ENCODE measurements at regions not wholly inside any gene's neighbourhood (a gene's known extent, or its start where the extent isn't known, plus 50 kb on each side); places are given as distances from the start of the nearest gene placed in this dataset.

DNA sequence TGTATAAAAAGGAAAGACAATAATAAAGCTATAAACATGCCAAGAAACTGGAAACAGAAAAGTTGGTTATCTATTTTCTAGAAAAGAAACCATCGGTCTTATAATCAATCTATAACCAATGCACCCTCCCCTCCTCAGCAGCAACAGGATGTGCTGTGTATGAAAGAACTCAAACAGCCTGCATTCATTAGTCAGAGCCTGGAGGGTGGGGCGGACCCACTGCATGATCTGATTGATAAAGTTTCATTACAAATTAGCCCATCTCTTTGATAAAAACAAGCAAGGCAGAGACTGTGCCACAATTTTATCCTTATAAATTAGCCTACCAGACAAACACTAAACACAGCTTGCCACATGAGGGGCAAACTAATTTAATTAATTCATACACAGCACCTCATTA, 448.1 kb downstream of the BCAT1 start:
- DNase-seq, result no peak

DNA sequence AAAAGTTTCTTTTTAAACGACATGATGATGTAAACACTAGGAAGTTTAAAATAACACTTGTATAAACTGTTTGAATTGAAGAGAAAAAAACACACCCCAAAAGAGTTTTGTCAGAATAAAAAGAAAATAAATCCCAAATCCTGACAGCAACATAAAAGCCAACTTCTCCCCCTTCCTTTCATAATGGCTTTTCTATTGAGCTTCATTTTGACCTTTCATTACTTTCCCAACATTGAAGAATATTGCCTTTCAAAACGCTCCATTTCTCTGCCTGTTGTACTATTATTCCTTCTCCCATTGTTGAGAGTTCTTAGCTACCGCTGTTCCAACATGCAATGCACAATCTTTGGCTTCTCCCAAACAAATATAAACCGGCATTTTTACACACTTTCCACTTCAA, 448.5 kb downstream of the BCAT1 start:
- no peak for DNase-seq

DNA sequence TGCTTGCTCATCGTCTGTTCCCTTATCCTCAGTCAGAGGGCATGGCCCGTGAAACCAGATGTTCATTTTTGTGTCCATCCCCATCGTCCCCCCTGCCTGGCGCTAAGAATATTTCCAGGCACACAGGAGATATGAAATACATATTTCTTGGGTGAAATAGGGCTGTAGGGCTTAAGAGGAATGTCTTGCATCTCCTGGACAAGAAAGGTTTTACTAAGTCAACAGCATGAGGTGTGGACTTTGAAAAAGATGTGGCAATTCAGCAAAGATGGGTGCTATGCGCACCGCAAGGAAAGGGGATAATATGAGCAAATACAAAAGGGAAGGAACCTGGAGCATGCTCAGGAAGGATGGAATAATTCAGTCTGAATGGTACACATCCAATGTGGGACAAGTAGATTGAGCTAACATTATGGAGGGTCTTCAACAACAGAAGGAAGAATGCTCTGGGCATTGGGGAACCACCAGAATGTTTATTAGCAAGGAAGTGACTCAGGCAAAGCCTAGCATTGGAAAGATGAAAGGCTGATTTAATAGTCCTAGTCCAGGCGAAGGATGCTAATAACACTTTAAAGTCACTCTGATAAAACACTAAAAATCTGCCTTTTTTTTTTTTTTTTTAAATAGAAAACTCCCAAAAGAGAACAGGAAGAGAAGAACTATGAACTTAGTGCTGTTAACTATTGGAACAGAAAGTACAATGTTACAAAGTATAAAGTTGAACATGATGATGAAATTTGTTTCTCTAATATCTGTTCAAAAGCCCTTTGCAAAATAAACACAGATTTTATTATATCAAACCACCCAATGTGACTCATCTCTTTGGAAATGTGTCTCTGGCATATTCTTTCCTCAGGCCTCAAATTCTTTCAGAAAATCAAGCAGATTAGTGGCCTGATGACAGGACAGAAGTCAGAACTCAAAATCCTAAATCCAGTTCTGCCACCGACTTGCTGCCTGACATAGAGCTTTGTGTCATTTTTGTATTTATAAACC, 449.5 kb downstream of the BCAT1 start:
- no peak for DNase-seq

DNA sequence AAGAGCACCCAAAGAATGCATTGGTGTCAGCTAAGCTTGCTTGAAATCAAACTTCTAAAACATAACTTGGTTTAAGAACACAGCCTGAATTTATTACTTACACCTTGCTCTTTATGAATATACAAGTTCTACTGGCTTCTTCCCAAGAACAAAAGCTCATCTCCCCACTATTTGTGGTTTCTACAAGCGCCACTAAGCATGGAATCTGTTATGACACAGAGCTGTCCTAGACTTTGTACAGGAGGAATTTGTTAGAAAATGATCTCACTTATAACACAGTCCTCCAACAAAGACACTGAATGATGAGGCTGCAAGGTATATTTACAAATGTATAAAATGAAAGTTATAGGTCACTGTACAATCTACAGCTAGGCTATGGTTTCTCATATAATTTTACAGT, 452.1 kb downstream of the BCAT1 start:
- no peak for DNase-seq

DNA sequence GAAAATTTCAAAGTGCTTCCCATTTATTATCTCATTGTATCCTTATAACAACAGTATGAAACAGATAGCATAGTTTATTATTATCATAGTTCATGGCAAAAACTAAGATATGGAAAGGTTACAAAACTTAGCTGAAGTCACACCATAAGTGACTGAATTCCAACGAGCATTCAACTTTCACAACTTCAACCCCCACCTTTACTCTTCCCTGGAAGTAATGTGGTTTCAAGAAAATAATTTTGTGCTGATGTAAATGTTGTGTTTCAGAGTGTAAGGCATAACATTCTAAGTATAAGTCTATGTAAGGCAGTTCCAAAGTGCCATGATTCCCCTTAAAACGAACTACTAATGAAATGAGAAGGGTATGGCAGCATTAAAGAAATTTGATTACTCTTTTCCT, 454.5 kb downstream of the BCAT1 start:
- DNase-seq, result no peak

DNA sequence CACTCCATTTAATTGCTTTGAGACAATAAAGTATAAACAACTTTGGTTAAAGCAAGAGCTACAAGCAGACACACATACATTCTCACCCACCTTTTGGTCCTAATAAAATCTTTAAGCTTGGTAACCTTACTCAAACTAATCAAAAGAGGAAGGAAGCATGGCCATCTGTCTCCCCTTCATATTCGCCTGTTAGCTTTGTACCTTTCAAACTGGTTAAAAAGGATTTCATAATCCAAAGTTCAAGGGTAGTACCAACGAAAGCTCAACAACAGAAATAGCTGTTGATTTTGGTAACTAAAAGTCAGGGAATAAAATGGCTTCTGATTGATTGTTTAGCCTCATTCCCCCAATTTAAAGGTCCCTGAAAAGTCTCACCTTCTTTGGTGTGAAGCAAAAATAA, 456.9 kb downstream of the BCAT1 start:
- DNase-seq, result no peak

DNA sequence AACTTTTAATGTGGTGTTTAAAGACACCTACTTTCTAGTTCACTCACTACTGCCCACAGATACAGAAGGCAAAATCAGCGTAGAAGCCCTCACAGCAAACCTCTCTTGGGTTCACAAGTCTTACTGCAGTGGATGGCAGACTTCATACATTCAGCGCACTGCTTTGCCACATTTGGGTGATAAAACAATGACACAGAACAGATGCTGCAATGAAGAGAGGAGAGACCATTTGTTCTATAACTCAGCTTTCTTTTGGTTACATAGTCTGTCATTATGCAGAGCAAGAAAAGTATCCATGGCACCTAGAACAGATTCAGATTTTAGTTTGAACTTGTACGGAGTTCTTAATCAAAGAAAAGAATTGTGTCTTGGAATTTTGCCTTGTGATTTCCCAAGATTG, 459.0 kb downstream of the BCAT1 start:
- DNase-seq, result no peak

DNA sequence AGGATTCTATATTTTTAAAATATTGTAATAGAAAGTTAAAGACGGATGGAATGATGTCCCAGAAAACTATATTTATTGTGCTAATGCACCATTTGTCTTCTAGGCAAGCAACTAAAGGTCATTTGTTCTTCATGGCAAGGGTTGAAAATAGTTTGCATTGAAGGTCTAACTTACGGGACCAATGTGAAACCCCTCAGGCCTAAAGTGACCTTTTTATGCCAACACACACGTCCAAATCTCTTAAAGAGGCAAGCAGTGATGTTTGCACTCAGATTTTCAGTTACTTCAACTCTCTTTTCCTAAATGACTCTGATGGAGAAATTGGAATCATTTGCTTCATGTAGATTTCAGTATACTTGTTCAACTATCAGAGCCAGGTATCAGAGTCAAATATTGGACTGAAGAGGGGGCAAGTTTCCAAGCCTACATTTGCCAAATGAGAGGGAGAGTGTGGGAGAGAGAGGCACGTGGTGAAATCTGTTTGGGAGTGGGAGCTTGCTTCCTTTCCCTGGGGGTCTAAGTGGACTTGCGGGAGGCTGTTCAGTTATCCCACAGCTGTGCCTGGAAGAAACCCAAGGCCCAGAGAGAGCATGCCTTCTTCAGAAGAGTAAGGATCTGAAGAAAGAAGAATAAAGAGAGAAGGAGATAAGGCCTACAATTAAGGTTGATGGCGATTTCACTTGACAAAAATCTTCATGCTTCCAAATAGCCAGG, 459.8 kb downstream of the BCAT1 start:
- DNase-seq, result no peak

DNA sequence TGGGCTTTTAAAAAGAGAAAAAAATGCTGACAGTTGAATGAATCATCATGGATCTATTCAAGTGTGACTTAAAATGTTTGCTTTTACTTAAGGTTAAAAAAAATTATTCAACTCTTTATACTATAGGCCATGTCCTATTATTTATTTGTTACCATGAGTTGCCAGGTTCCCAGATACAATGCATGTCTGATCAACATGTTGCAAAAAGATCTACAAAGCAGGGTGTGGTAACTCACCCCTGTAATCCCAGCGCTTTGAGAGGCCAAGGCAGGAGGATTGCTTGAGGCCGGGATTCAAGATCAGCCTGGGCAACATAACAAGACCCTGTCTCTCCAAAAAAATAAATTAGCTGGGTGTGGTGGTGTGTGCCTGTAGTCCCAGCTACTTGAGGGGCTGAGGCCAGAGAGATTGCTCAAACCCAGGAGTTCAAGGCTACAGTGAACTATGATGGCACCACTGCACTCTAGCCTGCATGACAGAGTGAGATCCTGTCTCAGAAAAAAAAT, 460.8 kb downstream of the BCAT1 start:
- DNase-seq, result no peak

DNA sequence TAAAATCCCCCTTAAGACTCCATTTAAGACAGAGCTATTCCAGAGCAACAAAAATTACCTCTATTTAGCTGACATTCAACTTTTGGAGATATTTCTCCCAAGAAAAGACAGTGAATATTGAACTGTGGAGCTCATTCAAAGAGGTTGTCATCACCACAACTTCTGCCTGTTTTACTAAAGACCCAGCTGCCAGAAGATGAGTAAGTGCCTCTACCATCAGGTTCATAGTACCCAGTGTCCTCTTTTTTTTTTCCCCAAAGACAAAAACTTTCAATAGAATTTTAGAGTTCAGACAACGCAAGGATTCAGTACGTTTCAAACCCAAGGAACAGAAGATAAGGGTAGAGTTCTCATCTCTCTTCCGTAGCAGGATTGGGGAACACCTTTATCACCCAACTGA, 461.3 kb downstream of the BCAT1 start:
- DNase-seq, result no peak

DNA sequence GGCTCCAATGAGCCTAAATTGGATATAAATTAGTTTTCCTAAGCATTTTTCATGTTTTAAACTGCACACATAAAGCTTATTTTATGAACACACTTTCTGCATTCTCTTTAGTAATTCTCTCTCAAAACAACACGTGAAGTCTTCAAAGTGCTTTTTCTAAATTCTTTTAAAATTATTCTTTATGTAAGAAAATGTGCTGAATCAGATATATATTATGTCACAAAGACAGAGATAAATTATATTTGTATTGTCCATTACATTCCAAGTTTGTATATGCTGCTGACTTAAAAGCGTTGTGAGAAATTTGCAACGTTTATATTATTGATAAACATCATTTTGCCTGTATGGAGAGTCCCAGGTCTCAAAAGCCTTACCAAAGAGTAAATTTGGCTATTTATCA, 465.2 kb downstream of the BCAT1 start:
- no peak for DNase-seq

DNA sequence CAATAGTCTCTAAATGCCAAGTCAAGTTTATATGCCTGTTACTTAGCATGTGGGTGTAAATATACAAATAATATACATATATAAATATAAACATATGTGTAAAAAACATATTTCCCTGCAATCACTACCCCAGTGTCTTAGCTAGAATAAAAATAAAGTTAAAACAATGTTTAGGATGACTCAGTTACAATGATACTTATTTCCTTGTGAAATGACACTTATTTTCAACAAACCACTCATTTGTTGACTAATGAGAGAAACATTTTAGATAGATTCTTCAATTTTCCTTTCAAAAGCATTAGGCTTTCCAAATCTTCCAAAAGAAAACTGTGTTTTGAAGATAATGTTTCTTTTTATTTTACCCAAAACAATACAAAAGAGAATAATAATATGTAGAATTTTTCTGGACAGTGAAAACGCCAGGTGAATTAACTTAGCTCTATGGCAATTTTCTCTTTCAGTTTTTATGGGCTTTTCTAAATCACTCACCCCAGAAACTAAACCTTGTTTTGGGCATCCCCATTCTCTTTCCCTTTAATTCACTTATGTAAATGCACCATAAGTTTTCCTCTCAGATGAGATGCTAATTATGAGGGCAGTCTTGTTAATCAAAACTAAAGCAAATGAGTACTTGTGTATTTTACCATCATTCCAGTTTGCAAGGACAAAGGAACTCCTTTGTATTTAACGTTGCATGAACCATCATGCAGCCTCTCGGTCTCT, 465.9 kb downstream of the BCAT1 start:
- DNase-seq, result no peak

DNA sequence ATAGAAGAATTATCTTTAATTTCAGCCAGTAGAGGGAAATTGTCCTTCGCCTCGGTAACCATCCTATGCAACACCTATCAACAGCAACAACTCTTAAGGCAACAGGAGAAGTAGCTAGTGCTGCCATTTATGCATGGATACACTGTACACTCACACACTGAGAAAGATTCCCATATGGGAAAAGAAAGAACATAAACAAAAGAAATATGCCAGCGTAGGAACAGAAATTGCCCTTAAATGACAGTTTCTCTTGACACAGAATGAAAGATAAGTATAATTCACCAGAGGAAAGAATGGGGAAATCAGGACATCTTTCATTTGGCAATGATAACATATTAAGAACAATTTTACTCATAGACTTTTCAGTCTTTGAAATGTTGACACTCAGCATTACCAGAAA, 466.9 kb downstream of the BCAT1 start:
- no peak for DNase-seq

DNA sequence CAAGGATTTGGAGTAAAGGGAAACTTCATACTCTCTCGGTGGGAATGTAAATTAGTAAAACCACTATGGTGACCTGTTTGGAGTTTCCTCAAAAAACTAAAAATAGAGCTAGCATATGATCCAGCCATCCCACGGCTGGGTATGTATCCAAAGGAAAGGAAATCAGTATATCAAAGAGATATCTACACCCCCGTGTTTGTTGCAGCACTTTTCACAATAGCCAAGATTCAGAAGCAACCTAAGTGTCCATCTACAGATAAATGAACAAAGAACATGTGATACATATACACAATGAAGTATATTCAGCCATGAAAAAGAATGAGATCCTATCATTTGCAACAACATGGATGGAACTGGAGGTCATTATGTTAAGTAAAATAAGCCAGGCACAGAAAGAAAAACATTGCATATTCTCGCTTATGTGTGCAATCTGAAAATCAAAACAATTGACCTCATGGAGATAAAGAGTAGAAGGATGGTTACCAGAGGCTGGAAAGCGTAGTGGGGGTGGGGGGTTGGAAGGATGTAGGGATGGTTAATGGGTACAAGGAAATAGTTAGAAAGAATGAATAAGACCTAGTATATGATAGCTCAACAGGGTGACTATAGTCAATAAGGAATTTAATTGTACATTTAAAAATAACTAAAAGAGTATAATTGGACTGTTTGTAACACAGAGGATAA, 468.0 kb downstream of the BCAT1 start:
- DNase-seq, result no peak

DNA sequence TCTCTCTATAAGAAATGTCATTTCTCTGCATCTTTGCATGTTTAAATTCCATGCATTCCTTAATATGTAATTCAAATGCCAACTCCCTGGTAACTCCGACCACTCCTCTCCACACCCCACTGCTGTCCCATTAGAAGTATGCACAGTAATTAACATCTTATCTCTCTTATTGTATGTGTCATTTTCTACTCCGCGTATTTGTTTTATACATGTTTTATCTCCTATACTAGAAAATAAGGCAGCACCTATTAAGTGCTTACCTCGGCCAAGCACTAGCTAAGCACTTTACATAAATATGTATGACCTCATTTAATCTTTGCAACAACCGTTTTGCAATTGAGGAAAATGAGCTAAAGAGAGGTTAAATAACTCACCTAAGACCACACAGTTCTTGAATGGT, 469.8 kb downstream of the BCAT1 start:
- DNase-seq, result no peak

DNA sequence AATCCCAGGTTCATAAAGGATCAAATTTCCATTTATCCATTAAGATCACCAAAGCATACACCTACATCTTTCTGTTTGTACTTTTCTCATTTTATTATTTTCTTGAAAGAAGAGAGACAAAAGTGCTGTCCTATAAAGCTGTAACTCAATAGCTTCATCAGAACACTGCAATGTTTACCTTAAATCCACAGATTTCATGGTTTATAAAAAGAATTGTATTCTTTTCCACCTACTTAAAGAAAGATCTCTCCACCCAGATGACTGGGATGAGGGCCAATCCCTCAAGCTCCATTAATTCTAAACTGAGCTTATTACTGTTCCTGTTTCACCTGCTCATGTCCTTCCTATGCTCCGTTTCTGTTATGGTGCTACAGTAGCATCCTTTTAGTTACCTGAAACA, 470.6 kb downstream of the BCAT1 start:
- DNase-seq, result no peak

DNA sequence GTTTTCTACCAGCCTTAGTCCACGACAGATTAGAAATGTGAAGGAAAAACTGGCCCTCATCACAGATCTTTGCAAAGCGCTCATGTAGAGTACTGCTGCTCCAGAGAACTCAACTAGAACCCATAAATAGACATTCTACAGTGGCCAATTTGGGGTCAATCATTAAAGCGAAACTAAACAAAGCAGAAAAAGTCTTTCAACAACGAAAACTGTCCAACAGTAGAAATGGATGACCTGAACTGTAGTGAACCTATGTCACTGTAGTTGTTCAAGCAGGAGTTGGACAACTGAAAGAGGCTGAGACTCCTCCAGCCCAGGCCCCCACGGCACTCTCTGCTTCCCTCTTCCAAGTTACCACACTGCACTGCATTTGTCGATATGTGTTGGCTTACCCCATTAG, 472.6 kb downstream of the BCAT1 start:
- DNase-seq, result no peak

DNA sequence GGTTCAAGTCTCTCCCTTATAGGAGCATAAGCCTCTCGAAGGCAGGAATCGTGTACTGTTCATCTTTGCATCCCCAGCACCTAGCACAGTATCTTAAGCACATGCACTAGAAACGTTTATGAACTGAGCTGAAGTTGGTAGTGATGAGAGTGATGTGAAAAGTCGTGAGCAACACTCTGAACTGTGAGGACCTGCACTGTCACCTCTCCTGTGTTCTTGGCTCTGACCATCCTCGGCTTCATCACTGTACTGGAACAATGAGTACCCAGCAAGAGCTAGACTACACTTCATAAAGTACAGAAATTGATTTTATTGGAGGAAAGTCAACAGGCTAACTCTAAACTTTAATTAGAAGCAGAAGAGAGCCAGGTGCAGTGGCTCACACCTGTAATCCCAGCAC, 473.6 kb downstream of the BCAT1 start:
- no peak for DNase-seq

DNA sequence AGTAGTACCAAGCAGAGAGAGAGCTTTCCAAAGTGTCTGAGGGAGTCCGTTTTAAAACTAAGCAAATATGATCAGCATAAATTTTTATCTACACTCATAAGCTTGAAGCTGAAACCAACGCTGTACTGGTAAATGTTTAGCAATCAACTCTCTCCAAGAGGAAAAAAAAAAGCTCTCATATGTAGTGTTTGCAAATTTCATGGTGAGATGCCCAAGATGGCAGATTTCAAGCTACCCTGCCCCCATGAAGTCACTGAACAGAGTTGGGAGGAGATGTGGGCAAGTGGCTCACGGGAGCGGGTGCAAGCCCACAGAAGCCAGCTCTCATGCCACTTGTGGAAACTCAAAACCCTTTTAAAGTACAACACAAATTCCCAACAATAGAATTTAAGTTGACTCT, 475.8 kb downstream of the BCAT1 start:
- DNase-seq, result no peak

DNA sequence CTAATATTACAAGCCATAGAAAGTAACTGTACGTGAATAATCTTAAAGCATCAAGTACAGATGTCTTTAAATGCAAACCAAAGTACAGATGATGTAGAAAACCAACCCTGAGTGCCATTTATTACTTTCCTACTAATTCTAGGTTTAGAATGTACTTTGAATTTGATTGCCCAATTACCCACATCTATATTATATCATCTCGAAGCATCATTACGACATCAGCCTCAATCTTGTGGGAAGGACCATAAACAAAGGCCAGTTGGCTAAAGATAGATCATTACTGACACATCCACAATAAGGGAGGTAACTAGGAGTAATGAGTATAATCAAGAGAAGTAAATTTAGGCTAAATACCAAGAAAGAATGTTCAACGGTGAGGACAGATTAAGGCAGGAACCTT, 478.9 kb downstream of the BCAT1 start:
- no peak for DNase-seq

DNA sequence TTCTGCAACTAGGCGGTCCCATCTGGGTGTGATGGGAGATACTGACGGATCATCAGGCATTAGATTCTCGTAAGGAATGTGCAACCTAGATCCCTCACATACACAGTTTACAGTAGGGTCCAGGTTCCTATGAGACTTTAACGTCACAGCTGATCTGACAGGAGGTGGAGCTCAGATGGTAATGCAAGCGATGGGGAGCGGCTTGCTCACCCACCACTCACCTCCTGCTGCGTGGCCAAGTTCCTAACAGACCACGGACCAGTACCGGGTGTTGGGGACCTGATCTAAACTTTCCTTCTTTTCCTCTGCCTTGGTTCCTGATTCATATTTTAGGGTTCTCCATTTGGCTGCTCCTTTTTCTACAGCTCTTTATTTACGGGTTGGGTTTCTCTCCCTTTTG, 479.8 kb downstream of the BCAT1 start:
- DNase-seq, result no peak

DNA sequence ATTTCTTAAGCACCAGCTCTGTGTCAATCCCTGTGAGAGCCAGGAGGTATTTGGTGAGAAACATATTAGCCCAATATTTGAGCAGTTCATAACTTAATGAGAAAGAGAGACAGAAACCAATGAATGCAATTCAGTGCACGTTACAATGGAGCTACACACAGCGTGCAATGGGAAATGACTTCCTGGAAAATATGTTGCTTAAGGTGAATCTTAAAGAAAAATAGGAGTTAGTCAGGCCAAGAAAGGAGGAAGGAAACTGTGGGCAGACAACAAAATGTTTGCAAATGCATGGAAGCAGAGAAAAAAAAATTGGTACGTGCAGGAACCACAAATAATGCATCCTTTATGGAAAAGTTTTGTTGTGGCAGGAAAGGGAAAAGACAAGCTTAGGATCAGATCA, 481.7 kb downstream of the BCAT1 start:
- no peak for DNase-seq

DNA sequence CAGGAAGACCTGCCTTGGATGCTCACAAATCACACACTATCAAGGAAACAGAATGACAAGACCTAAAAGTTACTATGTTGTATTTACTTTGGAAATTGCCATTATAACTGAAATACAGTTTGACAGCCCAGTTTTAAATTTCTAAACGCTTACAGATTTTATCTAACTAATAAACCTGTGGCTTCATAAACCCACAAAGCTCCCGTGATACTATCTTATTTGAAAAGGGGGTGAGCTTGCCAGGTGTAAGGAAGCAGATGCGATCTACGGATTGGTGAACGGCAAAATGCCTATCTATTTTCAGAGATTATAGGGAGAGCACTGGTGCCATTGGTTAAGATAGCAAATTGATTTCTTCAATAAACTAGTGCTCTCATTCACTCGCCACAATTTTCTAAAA, 485.5 kb downstream of the BCAT1 start:
- no peak for DNase-seq

Measured in T-helper 1 cell (primary cell).